ENCODE measurements at regions not wholly inside any gene's neighbourhood (a gene's known extent, or its start where the extent isn't known, plus 50 kb on each side); places are given as distances from the start of the nearest gene placed in this dataset.

DNA sequence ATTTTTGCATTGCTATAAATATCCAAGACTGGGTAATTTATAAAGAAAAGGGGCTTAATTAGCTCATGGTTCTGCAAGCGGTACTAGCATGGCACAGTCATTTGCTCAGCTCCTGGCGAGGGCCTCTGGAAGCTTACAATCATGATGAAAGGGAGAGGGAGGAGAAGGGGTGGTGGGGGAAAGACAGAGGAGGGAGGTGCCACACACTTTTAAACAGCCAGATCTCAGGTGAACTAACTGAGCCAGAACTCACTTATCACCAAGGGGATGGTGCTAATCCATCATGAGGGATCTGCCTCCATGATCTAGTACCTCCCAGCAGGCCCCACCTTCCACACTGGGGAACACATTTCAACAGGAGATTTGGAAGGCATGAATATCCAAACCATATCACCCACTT, 476.3 kb downstream of the PCNX1 start:
- Histone ChIP-seq H3K27ac (ENCODE audit: insufficient read depth in 1 of 2, low read depth in 1 of 2, low read length in 2 of 2, poor library complexity in 1 of 2, severe bottlenecking in 2 of 2) (no peak overlapping the region), H3K4me1 (ENCODE audit: control extremely low read depth in 1 of 4, control insufficient read depth in 4 of 4, insufficient read depth in 4 of 4, low read length in 3 of 4) (no peaks in the 10 kb centered on the region), H3K9me3 (ENCODE audit: control extremely low read depth in 1 of 5, control insufficient read depth in 4 of 5, insufficient read depth in 2 of 5, low read depth in 1 of 5, low read length in 4 of 5) (no peaks in the 10 kb centered on the region), H3K36me3 (ENCODE audit: control insufficient read depth in 4 of 4, insufficient read depth in 4 of 4, low read length in 3 of 4) (no peaks in the 10 kb centered on the region), H3K4me3 (ENCODE audit: control insufficient read depth in 1 of 7, extremely low read depth in 1 of 7, insufficient read depth in 4 of 7, low read depth in 2 of 7, low read length in 6 of 7) (no peak overlapping the region), H3K27me3 (replicated peaks in 2 of 5; ENCODE audit: control insufficient read depth in 4 of 5, insufficient read depth in 5 of 5, low read length in 4 of 5) (no peaks in the 10 kb centered on the region)
- DNase-seq = no peak
- CTCF ChIA-PET = no interaction called here
- no CpG with 5 or more reads among the region's 2 CpGs for WGBS (ENCODE audit: insufficient coverage)
- POLR2A ChIA-PET = no interaction called here

DNA sequence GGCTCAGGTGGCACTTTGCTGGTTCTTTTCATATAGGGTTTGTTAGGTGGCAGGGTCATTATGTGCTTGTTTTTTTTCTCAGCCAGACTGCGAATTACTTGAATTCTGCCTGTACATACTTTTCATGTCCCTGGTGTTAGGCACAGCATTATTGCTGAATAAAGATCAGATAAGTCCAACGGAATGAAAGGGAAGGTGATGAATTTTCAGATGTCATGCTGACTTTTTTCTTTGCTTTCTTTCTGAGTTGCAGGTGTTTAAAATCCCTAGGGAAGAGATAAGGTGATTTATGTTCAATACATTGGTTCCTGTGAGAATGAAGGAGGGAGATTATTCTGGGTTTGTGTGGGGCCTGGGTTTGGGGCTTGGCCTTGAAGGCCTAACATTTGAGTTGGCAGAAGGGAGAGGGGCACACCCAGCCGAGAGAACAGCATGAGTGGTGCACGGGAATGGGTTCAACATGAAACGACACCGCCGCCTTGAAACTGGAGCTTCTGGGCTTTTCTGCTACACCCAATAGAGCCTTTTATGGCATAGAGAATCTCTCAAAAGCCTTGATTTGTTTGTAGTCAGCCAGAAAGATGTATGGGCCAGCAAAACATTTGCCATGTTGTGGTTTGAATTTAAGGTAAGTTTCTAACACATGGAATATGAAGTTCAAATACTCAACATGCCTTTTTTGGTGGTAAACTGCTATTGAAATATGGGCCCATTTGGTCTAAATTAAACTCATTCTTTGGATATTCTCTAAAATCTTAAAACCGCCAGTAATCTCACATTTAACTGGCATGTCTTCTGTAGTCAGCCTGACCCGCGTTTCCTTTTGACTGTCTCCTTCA, 477.0 kb downstream of the PCNX1 start:
- DNase-seq = no peak
- no peak overlapping the region for H3K4me3 ChIP-seq (ENCODE audit: control insufficient read depth in 1 of 7, extremely low read depth in 1 of 7, insufficient read depth in 4 of 7, low read depth in 2 of 7, low read length in 6 of 7)
- no peaks in the 10 kb centered on the region for H3K36me3 ChIP-seq (ENCODE audit: control insufficient read depth in 4 of 4, insufficient read depth in 4 of 4, low read length in 3 of 4)
- 95% methylated on average over 9 of the region's 10 CpGs for WGBS (ENCODE audit: insufficient coverage)
- H3K9me3 ChIP-seq (ENCODE audit: control extremely low read depth in 1 of 5, control insufficient read depth in 4 of 5, insufficient read depth in 2 of 5, low read depth in 1 of 5, low read length in 4 of 5) = no peaks in the 10 kb centered on the region
- H3K27ac ChIP-seq (ENCODE audit: insufficient read depth in 1 of 2, low read depth in 1 of 2, low read length in 2 of 2, poor library complexity in 1 of 2, severe bottlenecking in 2 of 2) = no peak overlapping the region
- POLR2A ChIA-PET = no interaction called here
- CTCF ChIA-PET = no interaction called here
- H3K4me1 ChIP-seq (ENCODE audit: control extremely low read depth in 1 of 4, control insufficient read depth in 4 of 4, insufficient read depth in 4 of 4, low read length in 3 of 4) = no peaks in the 10 kb centered on the region
- H3K27me3 ChIP-seq (replicated peaks in 2 of 5; ENCODE audit: control insufficient read depth in 4 of 5, insufficient read depth in 5 of 5, low read length in 4 of 5) = no peaks in the 10 kb centered on the region

- ChIA-PET POLR2A (no interaction called here), CTCF (no interaction called here)
- 100% methylated on average over 1 of the region's 3 CpGs for WGBS (ENCODE audit: insufficient coverage)
- H3K4me1 ChIP-seq (ENCODE audit: control extremely low read depth in 1 of 4, control insufficient read depth in 4 of 4, insufficient read depth in 4 of 4, low read length in 3 of 4) = no peaks in the 10 kb centered on the region
- no peaks in the 10 kb centered on the region for H3K9me3 ChIP-seq (ENCODE audit: control extremely low read depth in 1 of 5, control insufficient read depth in 4 of 5, insufficient read depth in 2 of 5, low read depth in 1 of 5, low read length in 4 of 5)
- H3K27ac ChIP-seq (ENCODE audit: insufficient read depth in 1 of 2, low read depth in 1 of 2, low read length in 2 of 2, poor library complexity in 1 of 2, severe bottlenecking in 2 of 2) = no peak overlapping the region
- no peaks in the 10 kb centered on the region for H3K27me3 ChIP-seq (replicated peaks in 2 of 5; ENCODE audit: control insufficient read depth in 4 of 5, insufficient read depth in 5 of 5, low read length in 4 of 5)
- no peak for DNase-seq
- H3K36me3 ChIP-seq (ENCODE audit: control insufficient read depth in 4 of 4, insufficient read depth in 4 of 4, low read length in 3 of 4) = no peaks in the 10 kb centered on the region
- H3K4me3 ChIP-seq (ENCODE audit: control insufficient read depth in 1 of 7, extremely low read depth in 1 of 7, insufficient read depth in 4 of 7, low read depth in 2 of 7, low read length in 6 of 7) = no peak overlapping the region
Measured at GRCh38 chr14:71387753-71388152, 480.5 kb downstream of the PCNX1 start.

DNA sequence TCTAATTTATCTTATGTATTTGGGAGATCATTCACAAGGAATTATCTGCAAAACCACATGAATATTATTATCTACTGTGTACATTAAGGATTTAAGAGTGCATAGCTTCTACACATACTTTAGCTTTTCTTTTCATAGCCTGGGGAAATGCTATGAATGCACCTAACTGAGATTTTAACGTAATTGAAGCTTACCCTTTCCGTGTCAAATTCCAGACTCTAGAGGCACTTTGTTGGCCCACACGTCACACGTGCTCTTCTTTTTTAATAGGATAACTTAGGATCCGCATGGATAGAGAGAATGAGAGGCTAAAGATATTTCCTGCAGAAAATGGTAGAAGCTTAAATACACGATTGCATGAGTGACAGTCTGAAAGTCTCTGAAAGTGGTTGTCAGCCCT, 481.1 kb downstream of the PCNX1 start:
- H3K9me3 ChIP-seq (ENCODE audit: control extremely low read depth in 1 of 5, control insufficient read depth in 4 of 5, insufficient read depth in 2 of 5, low read depth in 1 of 5, low read length in 4 of 5) = no peaks in the 10 kb centered on the region
- no peaks in the 10 kb centered on the region for H3K4me1 ChIP-seq (ENCODE audit: control extremely low read depth in 1 of 4, control insufficient read depth in 4 of 4, insufficient read depth in 4 of 4, low read length in 3 of 4)
- no peaks in the 10 kb centered on the region for H3K27me3 ChIP-seq (replicated peaks in 2 of 5; ENCODE audit: control insufficient read depth in 4 of 5, insufficient read depth in 5 of 5, low read length in 4 of 5)
- H3K36me3 ChIP-seq (ENCODE audit: control insufficient read depth in 4 of 4, insufficient read depth in 4 of 4, low read length in 3 of 4) = no peaks in the 10 kb centered on the region
- ChIA-PET POLR2A (no interaction called here), CTCF (interaction anchor here (1.2 kb wide), 1 partner anchor 11 kb away, joined by 3 read pairs; no protein-coding TSS in a partner anchor)
- 98% methylated on average over 5 of the region's 6 CpGs for WGBS (ENCODE audit: insufficient coverage)
- H3K27ac ChIP-seq (ENCODE audit: insufficient read depth in 1 of 2, low read depth in 1 of 2, low read length in 2 of 2, poor library complexity in 1 of 2, severe bottlenecking in 2 of 2) = no peak overlapping the region
- H3K4me3 ChIP-seq (ENCODE audit: control insufficient read depth in 1 of 7, extremely low read depth in 1 of 7, insufficient read depth in 4 of 7, low read depth in 2 of 7, low read length in 6 of 7) = no peak overlapping the region
- DNase-seq = no peak

DNA sequence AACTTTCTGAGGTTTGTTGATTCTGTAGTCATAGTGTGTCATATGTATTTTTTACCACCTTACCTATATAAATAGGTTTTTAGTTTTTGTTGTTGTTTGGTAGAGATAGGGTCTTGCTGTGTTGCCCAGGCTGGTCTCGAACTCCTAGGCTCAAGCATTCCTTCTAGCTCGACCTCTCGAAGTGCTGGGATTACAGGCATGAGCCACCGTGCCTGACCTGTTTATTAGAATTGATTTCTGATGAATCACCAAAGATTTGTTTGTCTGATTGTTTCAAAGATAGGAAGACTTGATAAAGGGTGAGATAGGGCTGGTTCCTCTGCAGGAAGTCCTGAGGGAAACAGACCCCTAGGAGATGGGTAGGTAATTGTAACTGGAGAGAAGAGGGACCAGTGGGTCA, 481.6 kb downstream of the PCNX1 start:
- H3K27ac ChIP-seq (ENCODE audit: insufficient read depth in 1 of 2, low read depth in 1 of 2, low read length in 2 of 2, poor library complexity in 1 of 2, severe bottlenecking in 2 of 2) = no peak overlapping the region

GRCh38 chr14:71394386-71394785, 487.1 kb downstream of the PCNX1 start:
- Histone ChIP-seq H3K4me1 (ENCODE audit: control extremely low read depth in 1 of 4, control insufficient read depth in 4 of 4, insufficient read depth in 4 of 4, low read length in 3 of 4) (peaks cover 3 to 11% (median 9%) of the 10 kb centered on the region in 4 experiments), H3K4me3 (ENCODE audit: control insufficient read depth in 1 of 7, extremely low read depth in 1 of 7, insufficient read depth in 4 of 7, low read depth in 2 of 7, low read length in 6 of 7) (no peak overlapping the region), H3K27ac (ENCODE audit: insufficient read depth in 1 of 2, low read depth in 1 of 2, low read length in 2 of 2, poor library complexity in 1 of 2, severe bottlenecking in 2 of 2) (no peak overlapping the region), H3K27me3 (replicated peaks in 2 of 5; ENCODE audit: control insufficient read depth in 4 of 5, insufficient read depth in 5 of 5, low read length in 4 of 5) (no peaks in the 10 kb centered on the region), H3K36me3 (ENCODE audit: control insufficient read depth in 4 of 4, insufficient read depth in 4 of 4, low read length in 3 of 4) (no peaks in the 10 kb centered on the region), H3K9me3 (ENCODE audit: control extremely low read depth in 1 of 5, control insufficient read depth in 4 of 5, insufficient read depth in 2 of 5, low read depth in 1 of 5, low read length in 4 of 5) (no peaks in the 10 kb centered on the region)
- POLR2A ChIA-PET = interaction anchor here (1.0 kb wide), 1 partner anchor 39 kb away, joined by 3 read pairs; no protein-coding TSS in a partner anchor
- CTCF ChIA-PET = interaction anchor here (1.1 to 2.2 kb wide), 3 partner anchors 9 to 13 kb away, joined by 3 to 10 read pairs (median 3); no protein-coding TSS in a partner anchor
- WGBS (ENCODE audit: insufficient coverage) = no CpG with 5 or more reads among the region's 2 CpGs
- DNase-seq = no peak

More for the DNA sequence above, 481.6 kb downstream of the PCNX1 start:
- Histone ChIP-seq H3K4me3 (ENCODE audit: control insufficient read depth in 1 of 7, extremely low read depth in 1 of 7, insufficient read depth in 4 of 7, low read depth in 2 of 7, low read length in 6 of 7) (no peak overlapping the region), H3K9me3 (ENCODE audit: control extremely low read depth in 1 of 5, control insufficient read depth in 4 of 5, insufficient read depth in 2 of 5, low read depth in 1 of 5, low read length in 4 of 5) (no peaks in the 10 kb centered on the region), H3K27me3 (replicated peaks in 2 of 5; ENCODE audit: control insufficient read depth in 4 of 5, insufficient read depth in 5 of 5, low read length in 4 of 5) (no peaks in the 10 kb centered on the region), H3K4me1 (ENCODE audit: control extremely low read depth in 1 of 4, control insufficient read depth in 4 of 4, insufficient read depth in 4 of 4, low read length in 3 of 4) (no peaks in the 10 kb centered on the region), H3K36me3 (ENCODE audit: control insufficient read depth in 4 of 4, insufficient read depth in 4 of 4, low read length in 3 of 4) (no peaks in the 10 kb centered on the region)
- ChIA-PET CTCF (interaction anchor here (1.2 kb wide), 1 partner anchor 11 kb away, joined by 3 read pairs; no protein-coding TSS in a partner anchor), POLR2A (no interaction called here)
- no peak for DNase-seq
- 100% methylated on average over 3 of the region's 4 CpGs for WGBS (ENCODE audit: insufficient coverage)

GRCh38 chr14:71395151-71395604, 487.9 kb downstream of the PCNX1 start:
- WGBS (ENCODE audit: insufficient coverage) = 93% methylated on average over 3 of the region's 5 CpGs
- ChIA-PET POLR2A (interaction anchor here (1.0 kb wide), 1 partner anchor 40 kb away, joined by 3 read pairs; no protein-coding TSS in a partner anchor), CTCF (interaction anchor here (1.8 to 2.2 kb wide), 2 partner anchors 9 to 14 kb away, joined by 3 to 10 read pairs; no protein-coding TSS in a partner anchor)
- Histone ChIP-seq H3K27ac (ENCODE audit: insufficient read depth in 1 of 2, low read depth in 1 of 2, low read length in 2 of 2, poor library complexity in 1 of 2, severe bottlenecking in 2 of 2) (no peak overlapping the region), H3K27me3 (replicated peaks in 2 of 5; ENCODE audit: control insufficient read depth in 4 of 5, insufficient read depth in 5 of 5, low read length in 4 of 5) (no peaks in the 10 kb centered on the region), H3K9me3 (ENCODE audit: control extremely low read depth in 1 of 5, control insufficient read depth in 4 of 5, insufficient read depth in 2 of 5, low read depth in 1 of 5, low read length in 4 of 5) (no peaks in the 10 kb centered on the region), H3K4me3 (ENCODE audit: control insufficient read depth in 1 of 7, extremely low read depth in 1 of 7, insufficient read depth in 4 of 7, low read depth in 2 of 7, low read length in 6 of 7) (no peak overlapping the region), H3K36me3 (ENCODE audit: control insufficient read depth in 4 of 4, insufficient read depth in 4 of 4, low read length in 3 of 4) (no peaks in the 10 kb centered on the region), H3K4me1 (ENCODE audit: control extremely low read depth in 1 of 4, control insufficient read depth in 4 of 4, insufficient read depth in 4 of 4, low read length in 3 of 4) (peaks cover 7 to 17% (median 15%) of the 10 kb centered on the region in 4 experiments)
- DNase-seq = no peak
